ENCODE measurements at regions not wholly inside any gene's neighbourhood (a gene's known extent, or its start where the extent isn't known, plus 50 kb on each side); places are given as distances from the start of the nearest gene placed in this dataset.

GRCh38 chr5:3891113-3891512, 295.5 kb downstream of the IRX1 start:
- no peak overlapping the region for H3K27ac ChIP-seq (ENCODE audit: low read depth, low read length)
- H3K9me3 ChIP-seq (ENCODE audit: low read length), result no peaks in the 10 kb centered on the region
- no peak overlapping the region for H3K9ac ChIP-seq (ENCODE audit: low read length)
- H3K4me3 ChIP-seq (ENCODE audit: low read depth in 1 of 2, low read length in 2 of 2), result no peak overlapping the region
- H3K27me3 ChIP-seq (ENCODE audit: control insufficient read depth in 1 of 2, insufficient read depth in 2 of 2, low read length in 2 of 2), result no peaks in the 10 kb centered on the region
- no peaks in the 10 kb centered on the region for H3K36me3 ChIP-seq (ENCODE audit: insufficient read depth, low read length)
- H3K4me1 ChIP-seq (ENCODE audit: insufficient read depth, low read length), result no peaks in the 10 kb centered on the region

- no peaks in the 10 kb centered on the region for H3K27me3 ChIP-seq (ENCODE audit: control insufficient read depth in 1 of 2, insufficient read depth in 2 of 2, low read length in 2 of 2)
- H3K36me3 ChIP-seq (ENCODE audit: insufficient read depth, low read length), result no peaks in the 10 kb centered on the region
- no peak overlapping the region for H3K9ac ChIP-seq (ENCODE audit: low read length)
- no peak overlapping the region for H3K27ac ChIP-seq (ENCODE audit: low read depth, low read length)
- H3K9me3 ChIP-seq (ENCODE audit: low read length), result no peaks in the 10 kb centered on the region
- H3K4me3 ChIP-seq (ENCODE audit: low read depth in 1 of 2, low read length in 2 of 2), result no peak overlapping the region
- H3K4me1 ChIP-seq (ENCODE audit: insufficient read depth, low read length), result no peaks in the 10 kb centered on the region
Measured at GRCh38 chr5:3893527-3893926, 297.9 kb downstream of the IRX1 start.

- H3K27ac ChIP-seq (ENCODE audit: low read depth, low read length), result no peak overlapping the region
- H3K4me1 ChIP-seq (ENCODE audit: insufficient read depth, low read length), result no peaks in the 10 kb centered on the region
- H3K9ac ChIP-seq (ENCODE audit: low read length), result no peak overlapping the region
- H3K4me3 ChIP-seq (ENCODE audit: low read depth in 1 of 2, low read length in 2 of 2), result no peak overlapping the region
- no peaks in the 10 kb centered on the region for H3K9me3 ChIP-seq (ENCODE audit: low read length)
- no peaks in the 10 kb centered on the region for H3K27me3 ChIP-seq (ENCODE audit: control insufficient read depth in 1 of 2, insufficient read depth in 2 of 2, low read length in 2 of 2)
- no peaks in the 10 kb centered on the region for H3K36me3 ChIP-seq (ENCODE audit: insufficient read depth, low read length)
Measured at GRCh38 chr5:3893975-3894374, 298.3 kb downstream of the IRX1 start.

GRCh38 chr5:3896098-3896497, 300.5 kb downstream of the IRX1 start:
- H3K9me3 ChIP-seq (ENCODE audit: low read length), result no peaks in the 10 kb centered on the region
- no peak overlapping the region for H3K9ac ChIP-seq (ENCODE audit: low read length)
- H3K4me3 ChIP-seq (ENCODE audit: low read depth in 1 of 2, low read length in 2 of 2), result no peak overlapping the region
- no peak overlapping the region for H3K27ac ChIP-seq (ENCODE audit: low read depth, low read length)
- H3K4me1 ChIP-seq (ENCODE audit: insufficient read depth, low read length), result no peaks in the 10 kb centered on the region
- no peaks in the 10 kb centered on the region for H3K36me3 ChIP-seq (ENCODE audit: insufficient read depth, low read length)
- no peaks in the 10 kb centered on the region for H3K27me3 ChIP-seq (ENCODE audit: control insufficient read depth in 1 of 2, insufficient read depth in 2 of 2, low read length in 2 of 2)

- Histone ChIP-seq H3K4me1 (ENCODE audit: insufficient read depth, low read length) (no peaks in the 10 kb centered on the region), H3K27me3 (ENCODE audit: control insufficient read depth in 1 of 2, insufficient read depth in 2 of 2, low read length in 2 of 2) (no peaks in the 10 kb centered on the region), H3K9me3 (ENCODE audit: low read length) (no peaks in the 10 kb centered on the region), H3K36me3 (ENCODE audit: insufficient read depth, low read length) (no peaks in the 10 kb centered on the region), H3K4me3 (ENCODE audit: low read depth in 1 of 2, low read length in 2 of 2) (no peak overlapping the region), H3K27ac (ENCODE audit: low read depth, low read length) (no peak overlapping the region), H3K9ac (ENCODE audit: low read length) (no peak overlapping the region)
Measured at GRCh38 chr5:3899093-3899492, 303.5 kb downstream of the IRX1 start.

- Histone ChIP-seq H3K9me3 (ENCODE audit: low read length) (no peaks in the 10 kb centered on the region), H3K9ac (ENCODE audit: low read length) (no peak overlapping the region), H3K36me3 (ENCODE audit: insufficient read depth, low read length) (no peaks in the 10 kb centered on the region), H3K27me3 (ENCODE audit: control insufficient read depth in 1 of 2, insufficient read depth in 2 of 2, low read length in 2 of 2) (peaks cover 0 to 3% of the 10 kb centered on the region in 2 donors), H3K4me1 (ENCODE audit: insufficient read depth, low read length) (no peaks in the 10 kb centered on the region), H3K4me3 (ENCODE audit: low read depth in 1 of 2, low read length in 2 of 2) (no peak overlapping the region), H3K27ac (ENCODE audit: low read depth, low read length) (no peak overlapping the region)
Measured at GRCh38 chr5:3904584-3904983, 309.0 kb downstream of the IRX1 start.

GRCh38 chr5:3905031-3905430, 309.4 kb downstream of the IRX1 start:
- H3K9me3 ChIP-seq (ENCODE audit: low read length), result no peaks in the 10 kb centered on the region
- peaks cover 0 to 3% of the 10 kb centered on the region in 2 donors for H3K27me3 ChIP-seq (ENCODE audit: control insufficient read depth in 1 of 2, insufficient read depth in 2 of 2, low read length in 2 of 2)
- H3K4me1 ChIP-seq (ENCODE audit: insufficient read depth, low read length), result no peaks in the 10 kb centered on the region
- no peak overlapping the region for H3K27ac ChIP-seq (ENCODE audit: low read depth, low read length)
- no peaks in the 10 kb centered on the region for H3K36me3 ChIP-seq (ENCODE audit: insufficient read depth, low read length)
- H3K9ac ChIP-seq (ENCODE audit: low read length), result no peak overlapping the region
- H3K4me3 ChIP-seq (ENCODE audit: low read depth in 1 of 2, low read length in 2 of 2), result no peak overlapping the region

- Histone ChIP-seq H3K27me3 (ENCODE audit: control insufficient read depth in 1 of 2, insufficient read depth in 2 of 2, low read length in 2 of 2) (peaks cover 0 to 3% of the 10 kb centered on the region in 2 donors), H3K36me3 (ENCODE audit: insufficient read depth, low read length) (no peaks in the 10 kb centered on the region), H3K4me3 (ENCODE audit: low read depth in 1 of 2, low read length in 2 of 2) (no peak overlapping the region), H3K4me1 (ENCODE audit: insufficient read depth, low read length) (no peaks in the 10 kb centered on the region), H3K9ac (ENCODE audit: low read length) (no peak overlapping the region), H3K27ac (ENCODE audit: low read depth, low read length) (no peak overlapping the region), H3K9me3 (ENCODE audit: low read length) (no peaks in the 10 kb centered on the region)
Measured at GRCh38 chr5:3905521-3905920, 309.9 kb downstream of the IRX1 start.

- Histone ChIP-seq H3K27ac (ENCODE audit: low read depth, low read length) (no peak overlapping the region), H3K9ac (ENCODE audit: low read length) (no peak overlapping the region), H3K4me1 (ENCODE audit: insufficient read depth, low read length) (no peaks in the 10 kb centered on the region), H3K4me3 (ENCODE audit: low read depth in 1 of 2, low read length in 2 of 2) (no peak overlapping the region), H3K36me3 (ENCODE audit: insufficient read depth, low read length) (no peaks in the 10 kb centered on the region), H3K27me3 (ENCODE audit: control insufficient read depth in 1 of 2, insufficient read depth in 2 of 2, low read length in 2 of 2) (peaks cover 0 to 3% of the 10 kb centered on the region in 2 donors), H3K9me3 (ENCODE audit: low read length) (no peaks in the 10 kb centered on the region)
Measured at GRCh38 chr5:3911111-3911510, 315.5 kb downstream of the IRX1 start.

GRCh38 chr5:3911773-3912172, 316.1 kb downstream of the IRX1 start:
- Histone ChIP-seq H3K9ac (ENCODE audit: low read length) (no peak overlapping the region), H3K4me3 (ENCODE audit: low read depth in 1 of 2, low read length in 2 of 2) (no peak overlapping the region), H3K4me1 (ENCODE audit: insufficient read depth, low read length) (no peaks in the 10 kb centered on the region), H3K36me3 (ENCODE audit: insufficient read depth, low read length) (no peaks in the 10 kb centered on the region), H3K9me3 (ENCODE audit: low read length) (no peaks in the 10 kb centered on the region), H3K27ac (ENCODE audit: low read depth, low read length) (no peak overlapping the region), H3K27me3 (ENCODE audit: control insufficient read depth in 1 of 2, insufficient read depth in 2 of 2, low read length in 2 of 2) (peaks cover 0 to 3% of the 10 kb centered on the region in 2 donors)

- Histone ChIP-seq H3K36me3 (ENCODE audit: insufficient read depth, low read length) (no peaks in the 10 kb centered on the region), H3K9ac (ENCODE audit: low read length) (no peak overlapping the region), H3K4me3 (ENCODE audit: low read depth in 1 of 2, low read length in 2 of 2) (no peak overlapping the region), H3K4me1 (ENCODE audit: insufficient read depth, low read length) (no peaks in the 10 kb centered on the region), H3K27ac (ENCODE audit: low read depth, low read length) (no peak overlapping the region), H3K27me3 (ENCODE audit: control insufficient read depth in 1 of 2, insufficient read depth in 2 of 2, low read length in 2 of 2) (peaks cover 0 to 3% of the 10 kb centered on the region in 2 donors), H3K9me3 (ENCODE audit: low read length) (no peaks in the 10 kb centered on the region)
Measured at GRCh38 chr5:3912790-3913189, 317.2 kb downstream of the IRX1 start.

GRCh38 chr5:3913279-3913678, 317.6 kb downstream of the IRX1 start:
- no peak overlapping the region for H3K27ac ChIP-seq (ENCODE audit: low read depth, low read length)
- peaks cover 0 to 3% of the 10 kb centered on the region in 2 donors for H3K27me3 ChIP-seq (ENCODE audit: control insufficient read depth in 1 of 2, insufficient read depth in 2 of 2, low read length in 2 of 2)
- H3K9ac ChIP-seq (ENCODE audit: low read length), result no peak overlapping the region
- no peaks in the 10 kb centered on the region for H3K4me1 ChIP-seq (ENCODE audit: insufficient read depth, low read length)
- no peak overlapping the region for H3K4me3 ChIP-seq (ENCODE audit: low read depth in 1 of 2, low read length in 2 of 2)
- no peaks in the 10 kb centered on the region for H3K9me3 ChIP-seq (ENCODE audit: low read length)
- H3K36me3 ChIP-seq (ENCODE audit: insufficient read depth, low read length), result no peaks in the 10 kb centered on the region

Measured in muscle layer of colon (tissue), 2 donors.